ENCODE measurements at regions not wholly inside any gene's neighbourhood (a gene's known extent, or its start where the extent isn't known, plus 50 kb on each side); places are given as distances from the start of the nearest gene placed in this dataset.

DNA sequence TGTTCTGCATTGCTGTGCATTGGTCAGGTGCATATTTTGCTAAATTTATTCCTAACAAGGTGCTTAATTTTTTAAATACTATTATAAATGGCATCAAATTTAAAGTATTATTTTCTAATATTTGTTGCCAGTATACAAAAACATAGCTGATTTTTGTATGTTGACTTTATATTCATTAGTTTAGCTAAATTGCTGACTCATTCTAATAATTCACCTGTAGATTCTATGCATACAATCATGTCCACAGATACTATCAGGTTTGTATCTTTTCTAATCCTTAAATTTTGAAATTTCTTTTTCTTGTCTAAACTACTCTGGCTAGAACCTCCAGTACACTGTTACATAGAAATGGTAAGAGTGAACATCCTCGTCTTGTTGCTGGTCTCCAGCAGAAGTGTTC, 657.6 kb downstream of the CCDC171 start:
- DNase-seq (ENCODE audit: extremely low read depth, low read depth): no peak
- TF ChIP-seq, protein P1, sequence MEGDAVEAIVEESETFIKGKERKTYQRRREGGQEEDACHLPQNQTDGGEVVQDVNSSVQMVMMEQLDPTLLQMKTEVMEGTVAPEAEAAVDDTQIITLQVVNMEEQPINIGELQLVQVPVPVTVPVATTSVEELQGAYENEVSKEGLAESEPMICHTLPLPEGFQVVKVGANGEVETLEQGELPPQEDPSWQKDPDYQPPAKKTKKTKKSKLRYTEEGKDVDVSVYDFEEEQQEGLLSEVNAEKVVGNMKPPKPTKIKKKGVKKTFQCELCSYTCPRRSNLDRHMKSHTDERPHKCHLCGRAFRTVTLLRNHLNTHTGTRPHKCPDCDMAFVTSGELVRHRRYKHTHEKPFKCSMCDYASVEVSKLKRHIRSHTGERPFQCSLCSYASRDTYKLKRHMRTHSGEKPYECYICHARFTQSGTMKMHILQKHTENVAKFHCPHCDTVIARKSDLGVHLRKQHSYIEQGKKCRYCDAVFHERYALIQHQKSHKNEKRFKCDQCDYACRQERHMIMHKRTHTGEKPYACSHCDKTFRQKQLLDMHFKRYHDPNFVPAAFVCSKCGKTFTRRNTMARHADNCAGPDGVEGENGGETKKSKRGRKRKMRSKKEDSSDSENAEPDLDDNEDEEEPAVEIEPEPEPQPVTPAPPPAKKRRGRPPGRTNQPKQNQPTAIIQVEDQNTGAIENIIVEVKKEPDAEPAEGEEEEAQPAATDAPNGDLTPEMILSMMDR (IDR thresholded peaks at IDR 0.05; ENCODE audit: low read depth, low read length, missing control alignments): no peak
- H3K4me3 ChIP-seq (replicated peaks; ENCODE audit: low read depth, low read length): no peak overlapping the region

DNA sequence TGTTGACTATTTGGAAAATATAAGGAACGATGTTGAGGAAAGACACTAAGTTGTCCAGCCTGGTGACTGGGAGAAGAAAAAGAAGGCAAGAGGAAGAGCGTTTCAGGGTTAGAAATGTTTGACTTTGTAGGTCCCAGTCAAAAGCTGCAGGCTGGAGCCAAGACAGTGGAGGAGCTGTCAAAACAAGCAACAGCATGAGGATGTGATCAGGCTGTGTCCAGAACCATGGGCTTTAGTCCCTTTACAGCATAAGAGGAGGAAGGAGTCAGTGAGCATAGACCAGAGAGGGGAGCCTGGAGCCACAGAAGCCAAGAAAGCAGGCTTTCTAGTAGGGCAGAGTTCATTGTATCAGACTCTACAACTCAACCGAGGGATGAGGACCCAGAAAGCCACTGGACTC, 658.5 kb downstream of the BNC2 start:
- DNase-seq (ENCODE audit: extremely low read depth, low read depth): no peak
- H3K4me3 ChIP-seq (replicated peaks; ENCODE audit: low read depth, low read length): no peak overlapping the region
- TF ChIP-seq, protein P1 (IDR thresholded peaks at IDR 0.05; ENCODE audit: low read depth, low read length, missing control alignments): no peak

DNA sequence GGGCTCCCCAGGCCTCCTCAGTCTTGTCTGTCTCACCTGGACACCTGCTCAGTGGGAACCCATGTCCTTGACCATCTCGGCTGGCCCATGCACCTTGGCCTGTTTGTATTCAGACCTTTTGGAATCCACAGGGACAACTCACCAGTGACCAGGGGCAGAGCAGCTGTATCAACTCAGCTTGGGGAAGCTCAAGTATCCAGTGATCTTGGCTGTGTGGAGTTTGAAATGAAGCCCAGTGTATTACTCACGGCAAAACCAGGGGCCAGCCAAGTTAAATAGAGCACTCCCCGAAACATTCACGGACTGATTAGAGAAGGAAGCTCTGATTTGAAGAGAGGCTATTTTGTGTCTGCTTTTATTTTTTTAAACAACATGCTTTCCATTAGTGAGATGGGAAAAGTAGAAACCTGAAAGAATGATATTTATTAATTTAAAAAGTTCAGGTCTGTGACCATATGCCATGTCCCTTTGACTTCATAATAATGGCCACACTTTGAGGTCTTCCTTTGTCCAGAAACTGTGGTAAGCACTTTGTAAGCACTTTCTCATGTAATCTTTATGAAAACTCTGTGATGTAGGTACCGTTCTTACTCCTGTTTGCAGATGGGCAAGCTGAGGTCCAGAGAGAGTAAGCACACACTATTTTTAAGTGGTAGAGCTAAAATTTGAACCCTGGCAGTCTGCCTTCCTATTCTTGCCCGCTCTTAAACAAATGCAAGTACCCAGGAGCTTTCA, 656.5 kb downstream of the BNC2 start:
- no peak overlapping the region for H3K4me3 ChIP-seq (replicated peaks; ENCODE audit: low read depth, low read length)
- DNase-seq (ENCODE audit: extremely low read depth, low read depth): no peak
- TF ChIP-seq, protein P1 (IDR thresholded peaks at IDR 0.05; ENCODE audit: low read depth, low read length, missing control alignments): no peak

DNA sequence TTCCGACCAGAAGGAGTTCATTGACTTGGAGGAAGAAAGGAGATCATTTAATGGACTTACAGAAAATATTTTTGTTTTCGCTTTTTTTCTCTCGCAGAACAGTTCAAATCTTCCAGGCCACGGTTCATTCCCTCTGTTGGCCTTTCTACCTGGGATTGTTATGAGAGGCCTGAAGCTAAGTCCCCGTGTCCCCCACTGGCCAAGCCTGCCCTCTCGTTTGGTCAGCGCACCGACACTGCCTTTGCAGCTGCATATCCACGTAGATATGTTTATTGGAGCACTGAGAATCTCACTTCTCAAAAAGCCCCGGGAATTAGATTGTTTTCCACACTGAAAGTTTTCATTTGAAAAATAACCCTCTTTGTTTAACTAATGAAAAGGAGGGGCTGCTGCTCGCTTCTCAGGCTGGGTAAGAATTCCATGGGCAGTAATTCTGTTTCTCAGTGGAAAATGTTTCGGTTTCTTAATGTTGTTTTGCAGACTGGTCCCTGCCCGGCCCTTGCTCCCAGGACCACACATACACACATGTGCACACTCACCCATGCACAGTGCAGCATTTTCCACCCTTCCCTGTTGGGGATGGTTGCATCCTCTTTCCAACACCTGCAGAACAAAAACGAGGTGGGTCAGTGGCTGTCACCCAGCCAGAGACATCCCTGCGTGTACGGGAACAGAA, 655.7 kb downstream of the BNC2 start:
- DNase-seq (ENCODE audit: extremely low read depth, low read depth): no peak
- TF ChIP-seq, protein P1 (IDR thresholded peaks at IDR 0.05; ENCODE audit: low read depth, low read length, missing control alignments): no peak
- no peak overlapping the region for H3K4me3 ChIP-seq (replicated peaks; ENCODE audit: low read depth, low read length)

DNA sequence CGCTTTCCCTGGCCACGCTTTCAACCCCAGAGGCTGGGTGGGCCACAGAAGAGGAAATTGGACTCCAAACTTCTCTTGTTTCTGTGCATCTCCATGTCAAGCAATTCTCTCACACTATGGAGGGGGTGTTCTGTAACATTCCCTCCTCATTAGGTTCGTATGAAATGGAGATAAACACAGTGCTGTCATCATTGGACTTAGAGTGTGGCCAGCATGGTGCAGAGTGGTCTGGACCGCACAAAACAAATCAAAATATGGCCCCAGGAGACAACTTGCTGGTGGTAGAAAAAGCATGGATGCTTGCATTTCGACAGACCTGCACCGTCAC, 655.2 kb downstream of the BNC2 start:
- no peak for DNase-seq (ENCODE audit: extremely low read depth, low read depth)
- no peak overlapping the region for H3K4me3 ChIP-seq (replicated peaks; ENCODE audit: low read depth, low read length)
- TF ChIP-seq, protein P1 (IDR thresholded peaks at IDR 0.05; ENCODE audit: low read depth, low read length, missing control alignments): no peak

DNA sequence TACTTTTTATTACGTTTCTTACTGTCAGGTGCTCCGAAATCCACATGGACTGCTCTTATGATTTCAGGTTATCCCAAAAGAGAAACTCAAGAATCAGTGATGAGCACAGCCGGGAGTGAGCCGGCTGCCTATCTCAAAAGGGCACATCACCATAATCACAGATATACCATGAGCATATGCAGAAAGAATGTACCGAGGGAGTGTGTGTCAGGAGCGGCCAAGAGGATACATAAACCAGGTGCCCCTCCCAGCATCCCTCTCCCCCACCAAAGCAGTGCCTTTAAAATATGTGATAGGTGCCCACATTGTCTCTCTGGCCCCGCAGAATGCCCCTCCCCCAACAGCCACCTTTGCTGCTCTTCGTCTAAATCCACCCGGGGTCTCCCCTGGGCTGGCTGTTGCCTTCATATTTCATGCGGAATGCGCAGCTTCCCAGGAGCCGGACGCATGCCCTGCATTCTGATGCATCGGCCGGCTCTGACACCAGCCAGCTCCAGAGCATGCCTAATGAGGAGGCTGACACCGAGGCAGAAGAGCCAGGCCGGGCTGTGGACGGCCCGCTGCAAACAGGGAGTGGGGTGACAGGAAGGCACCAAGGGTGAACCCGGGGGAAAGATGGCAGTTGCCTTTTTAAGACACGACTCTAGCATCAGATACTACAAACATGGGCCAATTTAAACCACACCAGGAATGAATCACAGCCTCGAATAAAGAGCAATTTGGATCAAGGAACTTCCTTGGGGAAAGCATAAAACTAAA, 652.3 kb downstream of the BNC2 start:
- TF ChIP-seq, protein P1 (IDR thresholded peaks at IDR 0.05; ENCODE audit: low read depth, low read length, missing control alignments): no peak

More for the DNA sequence above, 652.3 kb downstream of the BNC2 start:
- no peak for DNase-seq (ENCODE audit: extremely low read depth, low read depth)
- H3K4me3 ChIP-seq (replicated peaks; ENCODE audit: low read depth, low read length): no peak overlapping the region
